Glomerular visceral epithelial cell (primary cell): ENCODE measurements at regions not wholly inside any gene's neighbourhood (a gene's known extent, or its start where the extent isn't known, plus 50 kb on each side); places are given as distances from the start of the nearest gene placed in this dataset.
"Not testable (repeated sequence)": the region's sequence is repeated elsewhere in the genome, so short reads cannot be mapped to it uniquely, and the experiment has no call there.

Experiments used
- DNase-seq: peaks from one replicate; pipeline ENCODE4 v3.0.0-alpha.2; 2016; ENCODE audit errors: extremely low spot score

GRCh38 chr12:34405286-34406227 lies 383.3 kb downstream of the ALG10 start:
- no peak for DNase-seq

GRCh38 chr12:34406228-34406995 lies 384.1 kb downstream of the ALG10 start:
- no peak for DNase-seq

- no peak for DNase-seq
Observed at GRCh38 chr12:34406996-34407300, 384.7 kb downstream of the ALG10 start.

GRCh38 chr12:34407813-34408212 lies 385.5 kb downstream of the ALG10 start:
- DNase-seq = no peak

- DNase-seq = not testable (repeated sequence)
Observed at GRCh38 chr12:34431509-34431908, 409.2 kb downstream of the ALG10 start.
